Eye (tissue), 1 donor: ENCODE measurements at regions not wholly inside any gene's neighbourhood (a gene's known extent, or its start where the extent isn't known, plus 50 kb on each side); places are given as distances from the start of the nearest gene placed in this dataset.
A peak's percentile ranks its signal among the peaks of the same experiment; 100 is the strongest.

Experiments
- DNase-seq: peaks from one replicate; pipeline ENCODE4 v3.0.0-alpha.2; 2015

GRCh38 chr6:114605656-114606055 lies 262.8 kb upstream of the HS3ST5 start:
- no peak for DNase-seq

- no peak for DNase-seq
Measured at GRCh38 chr6:114600381-114600780, 257.6 kb upstream of the HS3ST5 start.

DNA sequence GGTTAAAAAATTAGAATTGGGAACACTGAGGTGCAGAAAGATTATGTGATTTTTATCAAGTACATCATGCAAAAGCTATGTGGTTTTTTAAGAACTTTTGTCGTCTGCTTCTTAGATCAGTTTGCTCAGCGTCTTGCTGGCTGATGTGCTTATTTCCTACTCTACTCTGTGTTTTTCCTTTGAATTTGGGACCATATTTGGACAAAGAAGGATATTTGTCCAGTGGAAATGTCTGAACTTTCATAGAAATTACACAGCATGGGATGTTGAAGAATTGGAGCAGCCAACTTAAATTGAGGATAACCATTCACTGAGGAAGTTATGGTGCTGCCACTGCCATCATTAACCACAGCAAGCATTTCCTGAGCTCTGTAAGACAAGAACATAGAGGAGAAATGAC lies 252.8 kb upstream of the HS3ST5 start:
- DNase-seq: no peak

DNA sequence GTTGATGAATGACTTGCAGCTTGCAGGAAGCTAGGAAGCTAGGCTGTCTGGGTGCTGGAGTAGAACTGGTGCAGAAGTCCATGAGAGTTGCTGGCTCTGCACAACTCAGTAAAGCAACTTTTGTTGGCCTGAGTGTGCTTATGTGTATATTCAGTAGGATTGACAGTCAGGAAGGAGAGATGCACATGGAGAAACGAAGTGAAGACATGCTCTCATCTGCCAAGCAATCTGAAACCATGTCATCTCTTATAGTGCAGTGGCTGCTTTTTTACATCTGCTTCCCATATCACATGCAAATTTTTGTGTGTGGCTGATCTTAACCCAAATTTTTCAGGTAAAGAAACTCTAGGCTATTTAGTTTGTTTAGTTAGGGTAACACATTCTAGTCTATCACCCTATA lies 252.4 kb upstream of the HS3ST5 start:
- no peak for DNase-seq

GRCh38 chr6:114592506-114592905 lies 249.7 kb upstream of the HS3ST5 start:
- DNase-seq: no peak

GRCh38 chr6:114588726-114589125 lies 245.9 kb upstream of the HS3ST5 start:
- no peak for DNase-seq

DNA sequence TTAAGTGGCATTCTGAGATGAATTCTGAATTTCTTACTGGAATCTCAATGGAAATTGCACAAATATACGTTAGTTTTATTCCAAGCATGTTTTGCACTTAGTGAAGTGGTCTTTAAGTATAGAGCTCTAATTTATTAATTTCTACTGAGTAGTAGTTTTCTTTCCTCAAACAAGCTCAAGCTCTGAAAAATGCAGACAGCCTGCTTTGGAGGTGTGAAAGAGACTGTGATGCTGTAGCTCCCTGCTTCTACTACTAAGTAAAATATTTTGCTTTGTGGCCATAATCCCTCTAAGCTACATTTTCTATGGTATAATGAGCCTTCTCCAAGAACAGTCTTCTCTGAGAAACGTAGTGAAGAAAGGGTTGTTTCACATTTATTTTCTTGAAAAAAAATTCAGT lies 243.5 kb upstream of the HS3ST5 start:
- DNase-seq: no peak

DNA sequence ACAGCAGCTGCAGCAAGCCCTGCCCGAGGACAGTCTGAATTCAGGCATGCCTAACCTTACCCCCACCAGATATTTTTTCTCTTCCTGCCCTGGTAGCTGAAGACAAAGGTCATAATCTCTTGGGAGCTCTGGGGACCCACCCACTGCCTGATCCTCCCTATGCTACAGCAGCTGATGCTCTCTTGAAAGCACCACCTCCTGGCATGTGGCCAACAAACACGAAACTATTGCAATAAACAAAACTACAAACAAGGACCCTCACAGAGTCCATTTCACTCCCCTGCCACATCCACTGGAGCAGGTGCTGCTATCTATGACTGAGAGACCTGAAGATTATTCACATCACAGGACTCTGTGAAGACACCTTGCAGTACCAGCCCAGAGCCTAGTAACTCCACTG lies 238.5 kb upstream of the HS3ST5 start:
- no peak for DNase-seq

- DNase-seq: no peak
Measured at GRCh38 chr6:114580882-114581281, 238.1 kb upstream of the HS3ST5 start.

DNA sequence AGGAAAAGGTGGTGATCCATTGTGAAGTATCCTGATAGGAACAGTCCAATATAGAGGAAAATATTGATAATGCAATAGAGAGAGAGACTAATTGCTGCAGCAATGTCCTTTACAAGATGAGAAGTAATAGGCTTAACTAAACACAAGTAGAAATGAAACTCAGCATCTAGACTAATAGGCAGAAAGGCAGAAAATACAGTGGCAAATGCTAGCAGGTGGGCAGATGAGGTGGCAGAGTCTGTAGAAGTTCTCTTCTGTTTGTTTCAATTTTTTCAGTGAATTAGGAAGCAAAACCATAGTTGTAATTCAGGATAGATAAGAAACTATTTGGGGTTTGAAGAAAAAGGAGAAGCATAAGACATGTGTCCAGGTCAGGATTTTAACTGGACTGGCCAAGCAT lies 236.7 kb upstream of the HS3ST5 start:
- DNase-seq: no peak

- no peak for DNase-seq
Measured at GRCh38 chr6:114577109-114577508, 234.3 kb upstream of the HS3ST5 start.

GRCh38 chr6:114576330-114576729 lies 233.5 kb upstream of the HS3ST5 start:
- no peak for DNase-seq

GRCh38 chr6:114569669-114570068 lies 226.8 kb upstream of the HS3ST5 start:
- DNase-seq: no peak

GRCh38 chr6:114564302-114564933 lies 221.6 kb upstream of the HS3ST5 start:
- no peak for DNase-seq

- DNase-seq: no peak
Measured at GRCh38 chr6:114559419-114559818, 216.6 kb upstream of the HS3ST5 start.

- no peak for DNase-seq
Measured at GRCh38 chr6:114558153-114558552, 215.3 kb upstream of the HS3ST5 start.

DNA sequence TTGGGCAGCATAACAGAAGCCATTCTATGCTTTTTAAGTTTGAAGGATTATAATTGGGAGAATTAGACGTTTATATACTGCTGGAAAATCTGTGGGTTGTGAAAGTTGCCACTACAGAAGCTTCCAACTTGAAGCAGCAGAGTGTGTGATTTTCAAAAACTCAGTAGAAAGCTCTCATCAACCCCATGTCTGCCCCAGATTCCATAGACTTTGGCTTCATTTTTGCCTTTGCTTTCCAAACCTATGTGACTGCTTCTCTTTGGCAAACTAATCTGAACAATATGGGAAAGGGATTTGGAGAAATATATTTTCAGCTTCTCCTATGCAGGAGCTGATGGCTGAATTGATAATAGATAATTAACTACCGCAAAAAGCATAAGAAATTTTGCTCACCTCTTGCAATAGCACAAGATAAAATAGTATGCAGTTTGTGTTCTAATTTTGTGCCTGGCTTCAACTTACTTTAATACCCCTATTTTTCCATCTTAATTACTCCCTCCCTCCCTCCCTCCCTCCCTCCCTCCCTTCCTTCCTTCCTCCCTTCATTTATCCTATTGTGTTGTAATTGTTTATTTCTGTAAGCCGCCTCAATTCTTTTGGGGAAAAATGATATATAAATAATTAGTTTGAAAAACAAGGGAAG lies 214.1 kb upstream of the HS3ST5 start:
- peak; percentile 2 for DNase-seq

- DNase-seq: no peak
Measured at GRCh38 chr6:114550316-114550715, 207.5 kb upstream of the HS3ST5 start.

DNA sequence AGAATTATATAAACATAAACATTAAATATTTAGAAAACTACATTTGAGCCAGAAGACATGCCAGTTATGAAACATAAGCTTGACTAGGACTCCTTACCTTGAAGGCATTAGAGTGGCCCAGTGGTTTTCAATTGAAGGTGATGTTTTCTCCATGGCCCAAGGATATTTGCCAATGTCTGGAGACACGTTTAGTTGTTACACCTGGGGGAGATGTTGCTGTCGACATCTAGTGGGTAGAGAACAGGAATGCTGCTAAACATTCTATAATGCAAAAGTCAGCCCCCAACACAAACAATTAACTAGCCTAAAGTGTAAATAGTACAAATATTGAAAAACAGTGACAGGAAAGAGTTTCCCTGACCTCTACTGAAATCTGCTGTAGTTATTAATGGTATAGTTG lies 200.9 kb upstream of the HS3ST5 start:
- no peak for DNase-seq

GRCh38 chr6:114541794-114542193 lies 199.0 kb upstream of the HS3ST5 start:
- no peak for DNase-seq

DNA sequence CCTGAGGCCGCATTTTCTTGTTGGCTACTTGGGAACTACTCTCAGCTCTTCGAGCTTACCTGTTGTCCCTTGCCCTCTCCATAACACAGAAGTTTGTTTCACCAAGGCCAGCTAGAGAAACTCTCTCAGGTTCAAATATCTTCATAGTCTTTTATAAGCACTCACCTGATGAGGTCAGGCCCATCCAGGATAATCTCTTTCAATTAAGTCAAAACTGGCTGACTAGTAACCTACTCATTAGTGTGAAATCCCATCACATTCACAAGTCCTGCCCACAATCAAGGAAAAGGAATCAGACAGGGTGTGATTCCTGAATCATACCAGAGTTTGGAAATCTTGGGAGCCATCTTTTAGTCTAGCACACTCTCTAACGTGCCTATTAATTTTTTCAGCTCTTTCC lies 195.2 kb upstream of the HS3ST5 start:
- DNase-seq: no peak

GRCh38 chr6:114534813-114535212 lies 192.0 kb upstream of the HS3ST5 start:
- no peak for DNase-seq

GRCh38 chr6:114524081-114524480 lies 181.3 kb upstream of the HS3ST5 start:
- no peak for DNase-seq

DNA sequence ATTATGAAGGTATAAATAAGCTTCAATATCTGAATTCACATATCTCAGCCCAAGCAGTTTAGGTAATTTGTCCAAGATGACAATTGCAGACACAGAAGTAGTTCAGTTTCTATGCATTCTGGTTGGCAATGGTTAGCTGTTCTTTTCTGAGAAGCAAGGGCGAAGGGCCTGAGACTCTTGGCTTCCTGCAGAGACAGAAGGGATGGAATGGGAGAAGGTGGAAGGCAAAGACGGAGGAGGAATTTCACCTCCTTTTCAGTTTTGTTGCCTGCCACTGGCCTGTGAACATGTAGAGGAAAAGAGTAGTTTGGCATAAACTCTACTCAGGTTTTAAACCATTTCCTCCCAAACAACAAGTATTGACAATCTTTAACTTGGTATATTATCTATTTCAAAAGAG lies 180.7 kb upstream of the HS3ST5 start:
- DNase-seq: no peak

GRCh38 chr6:114521926-114522325 lies 179.1 kb upstream of the HS3ST5 start:
- no peak for DNase-seq
